NB4 (cell line): ENCODE measurements at regions not wholly inside any gene's neighbourhood (a gene's known extent, or its start where the extent isn't known, plus 50 kb on each side); places are given as distances from the start of the nearest gene placed in this dataset.
"Not testable (repeated sequence)": the region's sequence is repeated elsewhere in the genome, so short reads cannot be mapped to it uniquely, and the experiment has no call there.

Experiments
- DNase-seq: peaks from one replicate; pipeline ENCODE4 v3.0.0; 2010; ENCODE audit warnings: low read depth
- H3K4me3 ChIP-seq: one replicate; pipeline ENCODE4 v1.5.1; 2011; ENCODE audit warnings: mild to moderate bottlenecking, low read depth, low read length, moderate library complexity
- CTCF ChIP-seq: IDR thresholded peaks from one replicate; pipeline ENCODE4 v1.5.1; 2012; ENCODE audit warnings: low read depth, low read length
- MAX ChIP-seq: IDR thresholded peaks from 2 replicates; pipeline ENCODE4 v1.6.1; 2011; ENCODE audit warnings: low read depth, low read length
- MYC ChIP-seq: IDR thresholded peaks from 2 replicates; pipeline ENCODE4 v1.6.1; 2011; ENCODE audit warnings: low read depth, low read length
- POLR2A ChIP-seq: IDR thresholded peaks from 2 replicates; pipeline ENCODE4 v1.6.1; 2011; ENCODE audit warnings: mild to moderate bottlenecking; ENCODE audit not compliant: insufficient read length; ENCODE audit errors: extremely low read depth

- peak; percentile 84 for DNase-seq
- no peak overlapping the region for H3K4me3 ChIP-seq
- TF ChIP-seq CTCF: peak; percentile 80
- TF ChIP-seq MAX: peak; percentile 39; the same call in 1 of the 2 replicates
- TF ChIP-seq POLR2A: no peak
- no peak for TF ChIP-seq MYC
These were observed 121.2 kb upstream of the LPCAT1 start for GRCh38 chr5:1644810-1645571.

- H3K4me3 ChIP-seq, DNase-seq: not testable (repeated sequence)
These were observed 120.6 kb upstream of the LPCAT1 start for GRCh38 chr5:1644393-1644809.

GRCh38 chr5:1643651-1644392 lies 120.1 kb upstream of the LPCAT1 start:
- TF ChIP-seq MYC (no peak), POLR2A (no peak), MAX (no peak), CTCF (no peak)
- H3K4me3 ChIP-seq: no peak overlapping the region
- DNase-seq: no peak

GRCh38 chr5:1642621-1643061 lies 118.9 kb upstream of the LPCAT1 start:
- DNase-seq: no peak
- H3K4me3 ChIP-seq: no peak overlapping the region
- TF ChIP-seq CTCF (no peak), MYC (no peak), MAX (no peak), POLR2A (no peak)

GRCh38 chr5:1642221-1642620 lies 118.5 kb upstream of the LPCAT1 start:
- H3K4me3 ChIP-seq: no peak overlapping the region
- DNase-seq: no peak
- no peak for TF ChIP-seq CTCF
- no peak for TF ChIP-seq MAX
- no peak for TF ChIP-seq MYC
- no peak for TF ChIP-seq POLR2A

GRCh38 chr5:1641560-1642166 lies 117.9 kb upstream of the LPCAT1 start:
- H3K4me3 ChIP-seq: no peak overlapping the region
- DNase-seq: peak; percentile 90
- TF ChIP-seq CTCF: peak; percentile 99
- TF ChIP-seq MYC: peak; percentile 75
- TF ChIP-seq POLR2A: no peak
- TF ChIP-seq MAX: peak; percentile 78
